ENCODE measurements at regions not wholly inside any gene's neighbourhood (a gene's known extent, or its start where the extent isn't known, plus 50 kb on each side); places are given as distances from the start of the nearest gene placed in this dataset.

DNA sequence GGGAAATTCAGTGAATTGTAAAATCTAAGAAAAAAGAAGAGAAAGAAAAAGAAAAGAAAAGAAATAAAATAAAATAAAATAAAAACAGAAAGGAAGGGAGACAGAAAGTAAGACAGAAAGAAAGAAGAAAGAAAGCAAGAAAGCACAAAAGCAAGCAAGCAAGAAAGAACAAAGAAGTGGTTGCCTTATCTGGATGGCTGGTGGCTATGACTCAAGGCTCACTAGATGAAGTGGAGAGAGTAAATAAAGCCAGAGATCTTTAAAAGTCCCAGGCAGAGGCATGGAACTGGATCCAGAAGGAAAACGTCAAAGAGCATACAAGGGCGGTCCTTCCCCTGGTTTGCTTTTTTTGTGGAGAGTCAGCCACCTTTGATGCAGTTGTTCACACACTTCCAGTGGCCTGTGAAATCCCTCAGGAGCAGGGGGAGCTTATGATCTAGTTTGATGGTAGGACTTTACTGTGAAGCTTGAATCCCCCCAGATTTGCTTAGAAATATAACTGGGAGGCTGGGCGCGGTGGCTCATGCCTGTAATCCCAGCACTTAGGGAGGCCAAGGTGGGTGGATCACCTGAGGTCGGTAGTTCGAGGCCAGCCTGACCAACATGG is 176.7 kb upstream of the HMHB1 start (continued):
- TF ChIP-seq, protein P1, sequence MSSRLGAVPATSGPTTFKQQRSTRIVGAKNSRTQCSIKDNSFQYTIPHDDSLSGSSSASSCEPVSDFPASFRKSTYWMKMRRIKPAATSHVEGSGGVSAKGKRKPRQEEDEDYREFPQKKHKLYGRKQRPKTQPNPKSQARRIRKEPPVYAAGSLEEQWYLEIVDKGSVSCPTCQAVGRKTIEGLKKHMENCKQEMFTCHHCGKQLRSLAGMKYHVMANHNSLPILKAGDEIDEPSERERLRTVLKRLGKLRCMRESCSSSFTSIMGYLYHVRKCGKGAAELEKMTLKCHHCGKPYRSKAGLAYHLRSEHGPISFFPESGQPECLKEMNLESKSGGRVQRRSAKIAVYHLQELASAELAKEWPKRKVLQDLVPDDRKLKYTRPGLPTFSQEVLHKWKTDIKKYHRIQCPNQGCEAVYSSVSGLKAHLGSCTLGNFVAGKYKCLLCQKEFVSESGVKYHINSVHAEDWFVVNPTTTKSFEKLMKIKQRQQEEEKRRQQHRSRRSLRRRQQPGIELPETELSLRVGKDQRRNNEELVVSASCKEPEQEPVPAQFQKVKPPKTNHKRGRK (CRISPR knock-in tag; IDR thresholded peaks at IDR 0.05; ENCODE audit: borderline replicate concordance): no peak
- TF ChIP-seq ZBTB21 (CRISPR knock-in tag; IDR thresholded peaks at IDR 0.05; ENCODE audit: borderline replicate concordance) (no peak), E2F1 (CRISPR knock-in tag; IDR thresholded peaks at IDR 0.05) (no peak), SMAD4 (CRISPR knock-in tag; IDR thresholded peaks at IDR 0.05) (no peak), ATF2 (CRISPR knock-in tag; IDR thresholded peaks at IDR 0.05; ENCODE audit: borderline replicate concordance, low read depth) (no peak), PRDM15 (CRISPR knock-in tag; IDR thresholded peaks at IDR 0.05) (no peak), ZNF396 (CRISPR knock-in tag; IDR thresholded peaks at IDR 0.05; ENCODE audit: borderline replicate concordance) (no peak)

GRCh38 chr5:143634689-143635088 is 177.3 kb upstream of the HMHB1 start:
- DNase-seq (ENCODE audit: low spot score) (no peak), ATAC-seq (no peak)
- Mint-ChIP-seq H3K9me3 (no peaks in the 10 kb centered on the region), H3K4me3 (no peak overlapping the region), H3K27me3 (ENCODE audit: low read depth) (no peaks in the 10 kb centered on the region), H3K36me3 (no peaks in the 10 kb centered on the region), H3K27ac (no peak overlapping the region), H3K4me1 (peaks cover 8% of the 10 kb centered on the region)
- TF ChIP-seq ZNF396 (CRISPR knock-in tag; IDR thresholded peaks at IDR 0.05; ENCODE audit: borderline replicate concordance): no peak
- no peak for TF ChIP-seq GTF2I (CRISPR knock-in tag; conservative IDR thresholded peaks at IDR 0.05)
- no peak for TF ChIP-seq FOXP1 (CRISPR knock-in tag; IDR thresholded peaks at IDR 0.05; ENCODE audit: borderline replicate concordance)
- TF ChIP-seq SP1 (CRISPR knock-in tag; conservative IDR thresholded peaks at IDR 0.05): no peak
- TF ChIP-seq IRF2 (CRISPR knock-in tag; IDR thresholded peaks at IDR 0.05; ENCODE audit: borderline replicate concordance, low read depth): no peak
- no peak for TF ChIP-seq TCF7 (CRISPR knock-in tag; IDR thresholded peaks at IDR 0.05; ENCODE audit: low read depth)
- TF ChIP-seq ATF2 (CRISPR knock-in tag; IDR thresholded peaks at IDR 0.05; ENCODE audit: borderline replicate concordance, low read depth): no peak
- TF ChIP-seq ZNF219 (CRISPR knock-in tag; IDR thresholded peaks at IDR 0.05; ENCODE audit: borderline replicate concordance): no peak
- no peak for TF ChIP-seq CTCF (IDR thresholded peaks at IDR 0.05)
- TF ChIP-seq, protein P2, sequence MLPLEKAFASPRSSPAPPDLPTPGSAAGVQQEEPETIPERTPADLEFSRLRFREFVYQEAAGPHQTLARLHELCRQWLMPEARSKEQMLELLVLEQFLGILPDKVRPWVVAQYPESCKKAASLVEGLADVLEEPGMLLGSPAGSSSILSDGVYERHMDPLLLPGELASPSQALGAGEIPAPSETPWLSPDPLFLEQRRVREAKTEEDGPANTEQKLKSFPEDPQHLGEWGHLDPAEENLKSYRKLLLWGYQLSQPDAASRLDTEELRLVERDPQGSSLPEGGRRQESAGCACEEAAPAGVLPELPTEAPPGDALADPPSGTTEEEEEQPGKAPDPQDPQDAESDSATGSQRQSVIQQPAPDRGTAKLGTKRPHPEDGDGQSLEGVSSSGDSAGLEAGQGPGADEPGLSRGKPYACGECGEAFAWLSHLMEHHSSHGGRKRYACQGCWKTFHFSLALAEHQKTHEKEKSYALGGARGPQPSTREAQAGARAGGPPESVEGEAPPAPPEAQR (CRISPR knock-in tag; IDR thresholded peaks at IDR 0.05): no peak
- TF ChIP-seq CREB1 (CRISPR knock-in tag; IDR thresholded peaks at IDR 0.05): no peak
- TF ChIP-seq GABPB1 (CRISPR knock-in tag; IDR thresholded peaks at IDR 0.05): no peak
- TF ChIP-seq, protein P3, sequence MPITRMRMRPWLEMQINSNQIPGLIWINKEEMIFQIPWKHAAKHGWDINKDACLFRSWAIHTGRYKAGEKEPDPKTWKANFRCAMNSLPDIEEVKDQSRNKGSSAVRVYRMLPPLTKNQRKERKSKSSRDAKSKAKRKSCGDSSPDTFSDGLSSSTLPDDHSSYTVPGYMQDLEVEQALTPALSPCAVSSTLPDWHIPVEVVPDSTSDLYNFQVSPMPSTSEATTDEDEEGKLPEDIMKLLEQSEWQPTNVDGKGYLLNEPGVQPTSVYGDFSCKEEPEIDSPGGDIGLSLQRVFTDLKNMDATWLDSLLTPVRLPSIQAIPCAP (CRISPR knock-in tag; IDR thresholded peaks at IDR 0.05): no peak
- ChIA-PET POLR2A (no interaction called here), CTCF (no interaction called here)
